Coronary artery (tissue), 2 donors: ENCODE measurements at regions not wholly inside any gene's neighbourhood (a gene's known extent, or its start where the extent isn't known, plus 50 kb on each side); places are given as distances from the start of the nearest gene placed in this dataset.

ENCODE experiments used
- DNase-seq: peaks from one replicate; pipeline ENCODE4 v3.0.0-alpha.2; 2017; ENCODE audit warnings: low spot score
- H3K27ac ChIP-seq, 2 donors: fragments of 200-600 bp; sonication (generic); one replicate each; pipeline ENCODE4 v1.5.1; 2016 to 2019
- H3K4me3 ChIP-seq: fragments of 200-600 bp; sonication (generic); 2 replicates; pipeline ENCODE4 v1.5.1; 2016; ENCODE audit warnings: mild to moderate bottlenecking, moderate library complexity
- CTCF ChIP-seq: fragments of 200-600 bp; sonication (generic); IDR thresholded peaks from one replicate; pipeline ENCODE4 v1.5.1; 2019; ENCODE audit warnings: antibody characterized with exemption

GRCh38 chr1:199046618-199047017 lies 407.8 kb downstream of the PTPRC start:
- DNase-seq = no peak
- no peak overlapping the region for H3K4me3 ChIP-seq
- TF ChIP-seq CTCF = no peak
- H3K27ac ChIP-seq = no peak overlapping the region

- no peak overlapping the region for H3K4me3 ChIP-seq
- H3K27ac ChIP-seq = no peak overlapping the region
- no peak for TF ChIP-seq CTCF
- no peak for DNase-seq
Measured at GRCh38 chr1:199054694-199055093, 415.9 kb downstream of the PTPRC start.

DNA sequence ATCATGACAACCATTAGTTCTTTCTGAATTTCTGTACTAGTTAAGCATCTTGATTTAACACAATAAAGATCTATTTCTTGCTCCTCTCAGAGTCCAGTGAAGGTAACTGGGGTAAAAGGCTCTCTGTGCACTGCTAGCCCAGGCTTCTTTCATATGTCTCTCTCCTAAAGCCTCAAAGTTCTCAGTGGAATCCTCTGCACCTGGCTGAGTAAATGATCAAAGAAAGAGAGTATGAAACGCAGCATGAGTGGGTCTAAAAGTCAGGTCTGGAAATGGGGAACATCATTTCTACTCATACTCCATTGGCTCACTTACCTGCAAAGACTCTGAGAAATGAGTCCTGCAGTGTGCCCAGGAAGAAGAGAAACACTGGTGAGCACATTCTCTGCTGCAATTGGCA lies 418.5 kb downstream of the PTPRC start:
- DNase-seq = no peak
- TF ChIP-seq CTCF = no peak
- Histone ChIP-seq H3K27ac (no peak overlapping the region), H3K4me3 (no peak overlapping the region)

DNA sequence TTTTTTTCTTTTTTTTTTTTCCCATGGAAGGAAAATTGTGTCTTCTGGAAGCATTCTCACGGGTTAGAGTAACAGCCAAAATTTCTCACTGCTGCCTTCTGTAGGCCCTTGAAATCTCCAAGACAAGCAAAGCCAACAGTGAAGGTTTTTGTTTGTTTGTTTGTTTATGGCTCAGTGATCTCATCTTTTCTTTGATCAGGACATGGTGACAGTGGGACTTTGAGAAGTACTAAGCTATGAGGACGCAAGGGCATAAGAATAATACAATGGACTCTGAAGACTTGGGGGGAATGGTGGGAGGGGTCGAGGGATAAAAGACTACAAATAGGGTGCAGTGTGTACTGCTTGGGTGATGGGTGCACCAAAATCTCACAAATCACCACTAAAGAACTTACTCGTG lies 419.4 kb downstream of the PTPRC start:
- Histone ChIP-seq H3K27ac (no peak overlapping the region), H3K4me3 (no peak overlapping the region)
- TF ChIP-seq CTCF = no peak
- DNase-seq = no peak

DNA sequence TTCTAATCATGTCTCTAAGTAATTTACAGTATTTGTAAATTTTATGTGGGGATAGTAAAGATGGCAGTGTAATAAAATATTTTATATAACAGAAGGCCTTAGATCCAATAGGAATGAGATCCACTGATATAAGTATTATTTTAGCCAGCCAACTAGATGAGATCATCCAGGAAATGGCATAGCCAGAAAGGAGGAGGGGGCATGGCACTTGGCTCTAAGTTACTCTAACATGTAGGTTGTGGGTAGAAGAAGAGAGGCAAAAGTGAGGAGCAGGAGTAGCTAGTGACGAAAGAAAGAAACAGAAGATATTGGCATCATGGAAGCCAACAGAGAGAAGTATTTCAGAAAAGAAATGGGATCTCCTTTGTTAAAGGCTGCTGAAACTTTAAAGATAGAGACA lies 426.1 kb downstream of the PTPRC start:
- DNase-seq = no peak
- Histone ChIP-seq H3K27ac (no peak overlapping the region), H3K4me3 (no peak overlapping the region)
- no peak for TF ChIP-seq CTCF

GRCh38 chr1:199067483-199067882 lies 428.6 kb downstream of the PTPRC start:
- TF ChIP-seq CTCF = no peak
- Histone ChIP-seq H3K4me3 (no peak overlapping the region), H3K27ac (no peak overlapping the region)
- DNase-seq = no peak

- no peak overlapping the region for H3K27ac ChIP-seq
- no peak for DNase-seq
- no peak overlapping the region for H3K4me3 ChIP-seq
- no peak for TF ChIP-seq CTCF
Measured at GRCh38 chr1:199071080-199071479, 432.2 kb downstream of the PTPRC start.
